ENCODE measurements at regions not wholly inside any gene's neighbourhood (a gene's known extent, or its start where the extent isn't known, plus 50 kb on each side); places are given as distances from the start of the nearest gene placed in this dataset.

- Histone ChIP-seq H3K79me2 (ENCODE audit: low read length) (no peaks in the 10 kb centered on the region), H4K20me1 (ENCODE audit: insufficient read depth, low read length) (no peaks in the 10 kb centered on the region), H3K9me2 (replicated peaks; ENCODE audit: insufficient read depth, low read length) (no peaks in the 10 kb centered on the region), H3K4me3 (ENCODE audit: low read length) (no peak overlapping the region), H3K36me3 (replicated peaks; ENCODE audit: insufficient read depth, low read length) (no peaks in the 10 kb centered on the region), H2AFZ (ENCODE audit: low read length) (no peak overlapping the region), H3K9ac (ENCODE audit: low read length) (no peak overlapping the region), H3F3A (ENCODE audit: insufficient read depth, low read length) (no peaks in the 10 kb centered on the region), H3K9me3 (replicated peaks; ENCODE audit: insufficient read depth, low read length) (no peaks in the 10 kb centered on the region), H3K27ac (ENCODE audit: low read length) (no peak overlapping the region), H3K4me2 (ENCODE audit: low read depth, low read length) (no peak overlapping the region), H3K4me1 (ENCODE audit: low read length) (no peaks in the 10 kb centered on the region), H3K27me3 (replicated peaks; ENCODE audit: insufficient read depth, low read length) (no peaks in the 10 kb centered on the region)
- DNase-seq, result no peak
- no peak for TF ChIP-seq CTCF (IDR thresholded peaks at IDR 0.05; ENCODE audit: low read length)
- TF ChIP-seq EZH2 (optimal IDR thresholded peaks at IDR 0.05; ENCODE audit: low read depth, low read length), result no peak
- no peak for TF ChIP-seq EZH2phosphoT487 (IDR thresholded peaks at IDR 0.05; ENCODE audit: low read length)
Observed at GRCh38 chr21:20315042-20315441, 683.2 kb upstream of the NCAM2 start.

- Histone ChIP-seq H3K36me3 (replicated peaks; ENCODE audit: insufficient read depth, low read length) (no peaks in the 10 kb centered on the region), H3F3A (ENCODE audit: insufficient read depth, low read length) (no peaks in the 10 kb centered on the region), H4K20me1 (ENCODE audit: insufficient read depth, low read length) (no peaks in the 10 kb centered on the region), H3K79me2 (ENCODE audit: low read length) (no peaks in the 10 kb centered on the region), H3K4me1 (ENCODE audit: low read length) (no peaks in the 10 kb centered on the region), H3K9me3 (replicated peaks; ENCODE audit: insufficient read depth, low read length) (no peaks in the 10 kb centered on the region), H3K27ac (ENCODE audit: low read length) (no peak overlapping the region), H2AFZ (ENCODE audit: low read length) (peak overlapping the region; percentile 19), H3K9ac (ENCODE audit: low read length) (peak overlapping the region; percentile 7; the same call in 1 of the 2 replicates), H3K27me3 (replicated peaks; ENCODE audit: insufficient read depth, low read length) (no peaks in the 10 kb centered on the region), H3K4me3 (ENCODE audit: low read length) (peak overlapping the region; percentile 34), H3K4me2 (ENCODE audit: low read depth, low read length) (peak overlapping the region; percentile 22; the same call in 1 of the 2 replicates), H3K9me2 (replicated peaks; ENCODE audit: insufficient read depth, low read length) (no peaks in the 10 kb centered on the region)
- TF ChIP-seq EZH2 (optimal IDR thresholded peaks at IDR 0.05; ENCODE audit: low read depth, low read length) (no peak), CTCF (IDR thresholded peaks at IDR 0.05; ENCODE audit: low read length) (no peak), EZH2phosphoT487 (IDR thresholded peaks at IDR 0.05; ENCODE audit: low read length) (no peak)
- peak; percentile 15 for DNase-seq
Observed at GRCh38 chr21:20329636-20330035, 668.6 kb upstream of the NCAM2 start.

- no peaks in the 10 kb centered on the region for H3K27me3 ChIP-seq (replicated peaks; ENCODE audit: insufficient read depth, low read length)
- H3K79me2 ChIP-seq (ENCODE audit: low read length), result no peaks in the 10 kb centered on the region
- no peak overlapping the region for H3K9ac ChIP-seq (ENCODE audit: low read length)
- H3K9me2 ChIP-seq (replicated peaks; ENCODE audit: insufficient read depth, low read length), result no peaks in the 10 kb centered on the region
- no peak overlapping the region; the same call in 1 of the 2 replicates for H2AFZ ChIP-seq (ENCODE audit: low read length)
- H3K36me3 ChIP-seq (replicated peaks; ENCODE audit: insufficient read depth, low read length), result no peaks in the 10 kb centered on the region
- H3K9me3 ChIP-seq (replicated peaks; ENCODE audit: insufficient read depth, low read length), result no peaks in the 10 kb centered on the region
- no peaks in the 10 kb centered on the region for H3K4me1 ChIP-seq (ENCODE audit: low read length)
- no peak overlapping the region for H3K4me2 ChIP-seq (ENCODE audit: low read depth, low read length)
- TF ChIP-seq EZH2phosphoT487 (IDR thresholded peaks at IDR 0.05; ENCODE audit: low read length) (no peak), EZH2 (optimal IDR thresholded peaks at IDR 0.05; ENCODE audit: low read depth, low read length) (no peak), CTCF (IDR thresholded peaks at IDR 0.05; ENCODE audit: low read length) (no peak)
- H3K27ac ChIP-seq (ENCODE audit: low read length), result no peak overlapping the region
- no peak for DNase-seq
- H3F3A ChIP-seq (ENCODE audit: insufficient read depth, low read length), result no peaks in the 10 kb centered on the region
- no peak overlapping the region for H3K4me3 ChIP-seq (ENCODE audit: low read length)
- H4K20me1 ChIP-seq (ENCODE audit: insufficient read depth, low read length), result no peaks in the 10 kb centered on the region
Observed at GRCh38 chr21:20330652-20331051, 667.6 kb upstream of the NCAM2 start.

All from MM.1S (cell line).